IMR-90 (cell line): ENCODE measurements at regions not wholly inside any gene's neighbourhood (a gene's known extent, or its start where the extent isn't known, plus 50 kb on each side); places are given as distances from the start of the nearest gene placed in this dataset.

Source experiments
- ATAC-seq: fragments of 200-7000 bp; cut with Tn5 transposase; 2 replicates; pipeline ENCODE4 v1.9.1; 2020; ENCODE audit warnings: low read depth, mild to moderate bottlenecking, moderate library complexity
- BruUV-seq: library from RNA; stranded (reverse); fragments of 400-500 nt; replicated peaks from 2 replicates; lab custom pipeline; 2021; lab: Mats Ljungman, UMichigan
- CTCF ChIA-PET: fragments of 300-600 bp; formaldehyde crosslinking; extraction: SDS; loops from one replicate; lab custom pipeline; 2021; ENCODE audit warnings: antibody characterized with exemption; lab: Yijun Ruan, JAX
- POLR2A ChIA-PET: fragments of 300-600 bp; sonication (Branson Sonifier 250); formaldehyde crosslinking; loops from one replicate; lab custom pipeline; 2022; ENCODE audit warnings: antibody characterized with exemption; ENCODE audit not compliant: unreplicated experiment; lab: Charles Lee
- DNase-seq: peaks from one replicate; pipeline ENCODE4 v3.0.0; 2013
- H2AFZ ChIP-seq: replicated peaks from 2 replicates; pipeline ENCODE3; 2013; ENCODE audit warnings: low read length, mild to moderate bottlenecking; ENCODE audit not compliant: poor library complexity
- H2AK5ac ChIP-seq: 2 replicates; pipeline ENCODE4 v1.6.1; 2013; ENCODE audit warnings: low read depth, low read length, inconsistent platforms
- H2AK9ac ChIP-seq: replicated peaks from 2 replicates; pipeline ENCODE3; 2013; ENCODE audit warnings: mild to moderate bottlenecking, low read depth, low read length, moderate library complexity; ENCODE audit not compliant: poor library complexity
- H2BK120ac ChIP-seq: 2 replicates; pipeline ENCODE4 v1.6.1; 2013; ENCODE audit warnings: low read depth, low read length, inconsistent platforms
- H2BK15ac ChIP-seq: 3 replicates; pipeline ENCODE4 v1.6.1; 2013; ENCODE audit warnings: low read depth, low read length, inconsistent platforms
- H2BK20ac ChIP-seq: 2 replicates; pipeline ENCODE4 v1.6.1; 2013; ENCODE audit warnings: low read depth, mild to moderate bottlenecking, inconsistent platforms, low read length, moderate library complexity
- H2BK5ac ChIP-seq: 2 replicates; pipeline ENCODE4 v1.6.1; 2013; ENCODE audit warnings: mild to moderate bottlenecking, low read depth, low read length, inconsistent platforms; ENCODE audit not compliant: poor library complexity, severe bottlenecking
- H3K14ac ChIP-seq: replicated peaks from 2 replicates; pipeline ENCODE4 v1.6.1; 2013; ENCODE audit warnings: low read depth, low read length, inconsistent platforms
- H3K18ac ChIP-seq: 2 replicates; pipeline ENCODE4 v1.6.1; 2013; ENCODE audit warnings: low read depth, low read length, control low read depth
- H3K23ac ChIP-seq: 2 replicates; pipeline ENCODE4 v1.6.1; 2013; ENCODE audit warnings: low read depth, low read length, inconsistent platforms
- H3K27ac ChIP-seq: 2 replicates; pipeline ENCODE4 v1.5.1; 2013; ENCODE audit warnings: mild to moderate bottlenecking, control low read depth, low read length; ENCODE audit not compliant: insufficient read depth
- H3K27me3 ChIP-seq: 2 replicates; pipeline ENCODE4 v1.6.1; 2013; ENCODE audit warnings: low read length; ENCODE audit not compliant: control insufficient read depth, insufficient read depth
- H3K36me3 ChIP-seq: 2 replicates; pipeline ENCODE4 v1.6.1; 2013; ENCODE audit warnings: low read length, mixed read lengths; ENCODE audit not compliant: control insufficient read depth, insufficient read depth
- H3K4ac ChIP-seq: 2 replicates; pipeline ENCODE4 v1.6.1; 2013; ENCODE audit warnings: low read depth, low read length, inconsistent platforms
- H3K4me1 ChIP-seq: 2 replicates; pipeline ENCODE4 v1.6.1; 2013; ENCODE audit warnings: low read length, mixed read lengths; ENCODE audit not compliant: control insufficient read depth, insufficient read depth
- H3K4me2 ChIP-seq: 2 replicates; pipeline ENCODE4 v1.6.1; 2013; ENCODE audit warnings: low read depth, mild to moderate bottlenecking, control low read depth, low read length, moderate library complexity
- H3K4me3 ChIP-seq: 2 replicates; pipeline ENCODE4 v1.5.1; 2013; ENCODE audit warnings: low read depth, mild to moderate bottlenecking, control low read depth, low read length, moderate library complexity; ENCODE audit not compliant: insufficient read depth
- H3K56ac ChIP-seq: 2 replicates; pipeline ENCODE4 v1.6.1; 2013; ENCODE audit warnings: low read length, inconsistent platforms; ENCODE audit not compliant: insufficient read depth; ENCODE audit errors: extremely low read depth
- H3K79me1 ChIP-seq, 2 experiments: 2 replicates each; pipeline ENCODE4 v1.6.1; 2013; ENCODE audit warnings: low read length in 2 of 2, inconsistent platforms in 1 of 2, low read depth in 1 of 2
- H3K9ac ChIP-seq: 2 replicates; pipeline ENCODE4 v1.6.1; 2013; ENCODE audit warnings: low read depth, low read length, control low read depth
- H3K9me1 ChIP-seq: 2 replicates; pipeline ENCODE4 v1.6.1; 2013; ENCODE audit warnings: low read length, inconsistent platforms; ENCODE audit not compliant: insufficient read depth
- H3K9me3 ChIP-seq: 2 replicates; pipeline ENCODE4 v1.6.1; 2013; ENCODE audit warnings: low read length; ENCODE audit not compliant: control insufficient read depth, insufficient read depth
- H4K20me1 ChIP-seq: 2 replicates; pipeline ENCODE4 v1.6.1; 2013; ENCODE audit warnings: low read length, inconsistent platforms; ENCODE audit not compliant: insufficient read depth
- H4K5ac ChIP-seq: 2 replicates; pipeline ENCODE4 v1.6.1; 2013; ENCODE audit warnings: mild to moderate bottlenecking, low read depth, low read length, control low read depth
- H4K8ac ChIP-seq, 2 experiments: 2 replicates each; pipeline ENCODE4 v1.6.1; 2013; ENCODE audit warnings: low read depth in 2 of 2, low read length in 2 of 2, control low read depth in 1 of 2, inconsistent platforms in 1 of 2
- H4K91ac ChIP-seq: 2 replicates; pipeline ENCODE4 v1.6.1; 2013; ENCODE audit warnings: low read depth, low read length, inconsistent platforms; ENCODE audit not compliant: insufficient read depth
- BHLHE40 ChIP-seq: fragments of 150-350 bp; IDR thresholded peaks from 2 replicates; pipeline ENCODE4 v1.6.1; 2016; ENCODE audit warnings: mild to moderate bottlenecking, low read depth, low read length
- CTCF ChIP-seq: conservative IDR thresholded peaks from 2 replicates; pipeline ENCODE4 v1.5.1; 2012; ENCODE audit warnings: mild to moderate bottlenecking, low read depth, low read length, improper control_type of control experiment
- ELK1 ChIP-seq: fragments of 150-350 bp; IDR thresholded peaks from 2 replicates; pipeline ENCODE4 v1.6.1; 2016; ENCODE audit warnings: low read depth, mild to moderate bottlenecking, low read length, moderate library complexity, borderline replicate concordance
- POLR2A ChIP-seq: IDR thresholded peaks from 2 replicates; pipeline ENCODE4 v1.6.1; 2012; ENCODE audit warnings: mild to moderate bottlenecking, low read depth, low read length
- RCOR1 ChIP-seq: IDR thresholded peaks from 2 replicates; pipeline ENCODE4 v1.6.1; 2012; ENCODE audit warnings: mild to moderate bottlenecking, low read length, improper control_type of control experiment; ENCODE audit not compliant: insufficient replicate concordance
- RFX5 ChIP-seq: IDR thresholded peaks from 2 replicates; pipeline ENCODE4 v1.8.0; 2012; ENCODE audit warnings: low read depth, mild to moderate bottlenecking, low read length, moderate library complexity
- WGBS, 2 experiments: methylation state at CpG; one replicate each; pipeline versions ENCODE4 v1.1.5 to v1.1.7; 2013; ENCODE audit warnings: missing lambda C conversion rate in 2 of 2; ENCODE audit not compliant: insufficient read length in 1 of 2; ENCODE audit errors: extremely low coverage in 2 of 2; 5-methylcytosine and 5-hydroxymethylcytosine counted together
- dilution Hi-C: fragments of 300-500 bp; cut with HindIII; formaldehyde crosslinking; loops from one replicate; pipeline ENCODE4 v1.14.3; 2018; ENCODE audit warnings: low sequenced_read_pairs; ENCODE audit not compliant: unreplicated experiment
- in situ Hi-C: fragments of 300-500 bp; cut with MboI; formaldehyde crosslinking; loops from 3 replicates; pipeline ENCODE4 v1.14.3; 2019; ENCODE audit warnings: low sequenced_read_pairs, inconsistent platforms, mixed read lengths
- intact Hi-C: fragments of 100-400 bp; cut with micrococcal nuclease; formaldehyde crosslinking; loops from 2 replicates; pipeline ENCODE4 v1.10.0; 2022

- Histone ChIP-seq H3K36me3 (no peaks in the 10 kb centered on the region), H2AK9ac (no peak overlapping the region), H2BK15ac (no peak overlapping the region), H3K9ac (no peak overlapping the region), H3K9me1 (no peaks in the 10 kb centered on the region), H4K20me1 (no peaks in the 10 kb centered on the region), H2BK20ac (no peak overlapping the region), H2AK5ac (no peak overlapping the region), H3K23ac (no peak overlapping the region), H3K9me3 (no peaks in the 10 kb centered on the region), H3K27ac (no peak overlapping the region), H3K4me2 (no peak overlapping the region), H3K4ac (no peak overlapping the region), H3K56ac (no peak overlapping the region), H3K27me3 (no peaks in the 10 kb centered on the region), H4K5ac (no peak overlapping the region), H4K91ac (no peak overlapping the region), H3K4me3 (no peak overlapping the region), H3K4me1 (no peaks in the 10 kb centered on the region), H3K18ac (no peak overlapping the region), H3K14ac (no peak overlapping the region), H2BK5ac (no peak overlapping the region), H2BK120ac (no peak overlapping the region), H3K79me1 (no peaks in the 10 kb centered on the region), H2AFZ (no peak overlapping the region), H4K8ac (no peak overlapping the region)
- ATAC-seq (no peak), DNase-seq (no peak)
- WGBS, 2 experiments, result no CpG with 5 or more reads among the region's 10 CpGs
- BruUV-seq, result no TSS peak
- in situ Hi-C loops (no loop called here), intact Hi-C loops (no loop called here), dilution Hi-C loops (no loop called here)
- TF ChIP-seq ELK1 (no peak), CTCF (no peak), RFX5 (no peak), POLR2A (no peak), BHLHE40 (no peak), RCOR1 (no peak)
- CTCF ChIA-PET, result no interaction called here
- POLR2A ChIA-PET, result no interaction called here
These were observed 112.7 kb downstream of the MTERF1 start for GRCh38 chr7:91767820-91768219.
